Suprapubic skin (tissue), 3 donors: ENCODE measurements at regions not wholly inside any gene's neighbourhood (a gene's known extent, or its start where the extent isn't known, plus 50 kb on each side); places are given as distances from the start of the nearest gene placed in this dataset.

Experiments used
- CTCF ChIP-seq, 2 donors: fragments of 200-600 bp in 1 of 2; fragments of 450-650 bp in 1 of 2; sonication (generic) in 1 of 2; IDR thresholded peaks; one replicate each; pipeline ENCODE4 v1.5.1; 2016 to 2019; ENCODE audit warnings: antibody characterized with exemption in 2 of 2, mild to moderate bottlenecking in 1 of 2, moderate library complexity in 1 of 2
- POLR2A ChIP-seq, 2 donors: fragments of 450-650 bp; IDR thresholded peaks; one replicate each; pipeline ENCODE4 v1.6.1; 2017; ENCODE audit warnings: antibody characterized with exemption in 2 of 2, mild to moderate bottlenecking in 2 of 2, moderate library complexity in 2 of 2

- TF ChIP-seq POLR2A (IDR thresholded peaks at IDR 0.05) (no peak), CTCF (IDR thresholded peaks at IDR 0.05) (no peak)
Measured at GRCh38 chr1:29889776-29890175, 653.5 kb downstream of the PTPRU start.
